Right lobe of liver (tissue), 6 donors: ENCODE measurements at regions not wholly inside any gene's neighbourhood (a gene's known extent, or its start where the extent isn't known, plus 50 kb on each side); places are given as distances from the start of the nearest gene placed in this dataset.

ENCODE experiments used
- ATAC-seq, 4 donors: fragments of 200-7000 bp; cut with Tn5 transposase; one replicate each; pipeline ENCODE4 v1.9.1; 2020; ENCODE audit warnings: mild to moderate bottlenecking in 4 of 4, moderate library complexity in 4 of 4
- DNase-seq, 3 donors: peaks; one replicate each; pipeline ENCODE4 v3.0.0-alpha.2; 2020
- H3K27ac ChIP-seq, 3 donors: fragments of 200-600 bp; one replicate each; pipeline ENCODE4 v1.8.0; 2022
- H3K27me3 ChIP-seq, 2 donors: fragments of 200-600 bp; one replicate each; pipeline ENCODE4 v1.8.0; 2022
- H3K36me3 ChIP-seq, 4 donors: fragments of 200-600 bp; sonication (generic) in 1 of 4; one replicate each; pipeline versions ENCODE4 v1.5.1 to v1.8.0; 2017 to 2022; ENCODE audit warnings: control low read depth in 1 of 4
- H3K4me1 ChIP-seq, 4 donors: fragments of 200-600 bp; sonication (generic) in 1 of 4; one replicate each; pipeline versions ENCODE4 v1.5.1 to v1.8.0; 2017 to 2022; ENCODE audit warnings: control low read depth in 1 of 4
- H3K4me3 ChIP-seq, 3 donors: fragments of 200-600 bp; one replicate each; pipeline ENCODE4 v1.8.0; 2022
- H3K9me3 ChIP-seq, 4 donors: fragments of 200-600 bp; sonication (generic) in 1 of 4; one replicate each; pipeline versions ENCODE4 v1.5.1 to v1.8.0; 2017 to 2022; ENCODE audit warnings: control low read depth in 1 of 4
- POLR2A ChIP-seq: fragments of 450-650 bp; IDR thresholded peaks from one replicate; pipeline ENCODE4 v1.6.1; 2017; ENCODE audit warnings: antibody characterized with exemption, mild to moderate bottlenecking
- WGBS: methylation state at CpG from one replicate; pipeline ENCODE4 v1.1.6; 2018; ENCODE audit warnings: low coverage, low lambda C conversion rate; ENCODE audit not compliant: insufficient coverage; ENCODE audit errors: missing lambda C conversion rate; 5-methylcytosine and 5-hydroxymethylcytosine counted together
- intact Hi-C, 2 donors: fragments of 100-400 bp; cut with DNase I; formaldehyde crosslinking; loops; one replicate each; pipeline versions ENCODE4 v1.11.2 to v1.14.1; 2022
- TF ChIP-seq, protein P1 (sequence below), 4 donors: fragments of 200-600 bp in 3 of 4; fragments of 450-650 bp in 1 of 4; IDR thresholded peaks; one replicate each; pipeline versions ENCODE4 v1.5.1 to v1.8.0; 2016 to 2022; ENCODE audit warnings: antibody characterized with exemption in 4 of 4, mild to moderate bottlenecking in 2 of 4
- donor health status: DM: no; HTN: yes; CAD: no.
- donor health status: DM: no; HTN: no; CAD: no.
- donor health status: DM: no; HTN: no; CAD: no.
- donor health status: DM: no; HTN: yes; CAD: no.
- donor health status: DM: no; HTN: yes; CAD: no.

DNA sequence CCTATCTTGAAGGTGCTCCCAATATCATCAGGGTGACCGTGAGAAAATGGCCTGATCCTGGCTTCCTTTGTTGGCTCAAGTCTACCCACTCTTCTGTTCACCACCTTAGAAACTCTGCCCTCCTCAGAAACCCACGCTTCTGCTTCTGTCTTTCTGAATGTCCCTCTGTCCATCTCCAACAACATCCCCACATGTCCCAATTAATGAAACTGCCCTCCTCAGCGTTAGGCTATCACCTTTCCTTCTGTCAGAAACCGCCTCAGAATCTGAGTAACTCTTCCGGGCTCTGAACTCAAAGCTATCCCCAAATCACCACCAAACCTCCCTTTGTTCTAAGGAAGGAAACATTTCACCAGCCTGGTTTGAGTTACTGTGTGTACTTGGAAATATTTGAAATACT is 315.8 kb upstream of the ZNF32 start:
- ATAC-seq (no peak), DNase-seq (no peak)
- WGBS: 32% methylated on average over 5 of the region's 5 CpGs
- no peak overlapping the region for H3K27ac ChIP-seq
- TF ChIP-seq, protein P1, sequence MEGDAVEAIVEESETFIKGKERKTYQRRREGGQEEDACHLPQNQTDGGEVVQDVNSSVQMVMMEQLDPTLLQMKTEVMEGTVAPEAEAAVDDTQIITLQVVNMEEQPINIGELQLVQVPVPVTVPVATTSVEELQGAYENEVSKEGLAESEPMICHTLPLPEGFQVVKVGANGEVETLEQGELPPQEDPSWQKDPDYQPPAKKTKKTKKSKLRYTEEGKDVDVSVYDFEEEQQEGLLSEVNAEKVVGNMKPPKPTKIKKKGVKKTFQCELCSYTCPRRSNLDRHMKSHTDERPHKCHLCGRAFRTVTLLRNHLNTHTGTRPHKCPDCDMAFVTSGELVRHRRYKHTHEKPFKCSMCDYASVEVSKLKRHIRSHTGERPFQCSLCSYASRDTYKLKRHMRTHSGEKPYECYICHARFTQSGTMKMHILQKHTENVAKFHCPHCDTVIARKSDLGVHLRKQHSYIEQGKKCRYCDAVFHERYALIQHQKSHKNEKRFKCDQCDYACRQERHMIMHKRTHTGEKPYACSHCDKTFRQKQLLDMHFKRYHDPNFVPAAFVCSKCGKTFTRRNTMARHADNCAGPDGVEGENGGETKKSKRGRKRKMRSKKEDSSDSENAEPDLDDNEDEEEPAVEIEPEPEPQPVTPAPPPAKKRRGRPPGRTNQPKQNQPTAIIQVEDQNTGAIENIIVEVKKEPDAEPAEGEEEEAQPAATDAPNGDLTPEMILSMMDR (IDR thresholded peaks at IDR 0.05): no peak
- no peak for TF ChIP-seq POLR2A
- intact Hi-C loops: no loop called here
- H3K4me1 ChIP-seq: no peaks in the 10 kb centered on the region
- H3K9me3 ChIP-seq: no peaks in the 10 kb centered on the region
- H3K27me3 ChIP-seq: no peaks in the 10 kb centered on the region
- H3K4me3 ChIP-seq: no peak overlapping the region
- H3K36me3 ChIP-seq: no peaks in the 10 kb centered on the region

DNA sequence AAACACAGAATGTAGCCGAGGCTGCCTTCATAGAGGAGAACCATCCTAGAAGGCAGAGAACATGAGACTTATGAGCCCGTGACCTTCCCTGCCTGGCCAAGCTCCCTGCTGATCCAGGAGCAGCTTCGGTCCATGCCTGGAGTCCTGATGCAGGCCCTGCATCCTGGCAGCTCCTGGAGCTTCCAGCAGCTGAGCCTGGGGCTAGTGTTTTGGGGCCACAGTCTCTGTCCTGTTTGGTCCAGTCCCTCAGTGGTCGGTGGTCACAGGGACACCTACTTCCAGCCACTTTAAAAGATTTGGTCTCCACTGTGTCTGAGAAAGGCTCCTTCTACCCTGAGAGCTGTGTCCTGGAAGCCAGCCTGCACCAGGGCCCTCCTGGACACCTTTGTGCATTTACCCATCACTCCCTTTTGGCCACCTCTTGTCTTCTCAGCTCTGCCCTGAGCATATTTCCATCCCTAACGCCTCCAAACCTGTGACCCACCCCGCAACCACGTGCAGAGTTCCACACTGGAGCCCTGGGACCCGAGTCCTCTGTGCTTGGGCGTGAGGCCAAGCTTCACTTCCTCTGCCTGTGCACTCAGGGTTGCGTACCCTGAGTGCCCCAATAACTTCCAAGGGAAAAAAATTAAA is 315.2 kb upstream of the ZNF32 start:
- no peaks in the 10 kb centered on the region for H3K36me3 ChIP-seq
- WGBS: 39% methylated on average over 6 of the region's 10 CpGs
- H3K4me1 ChIP-seq: no peaks in the 10 kb centered on the region
- intact Hi-C loops: no loop called here
- no peak overlapping the region for H3K27ac ChIP-seq
- H3K27me3 ChIP-seq: no peaks in the 10 kb centered on the region
- no peak overlapping the region for H3K4me3 ChIP-seq
- ATAC-seq: peak in 1 of 4 donors; percentile 38
- H3K9me3 ChIP-seq: no peaks in the 10 kb centered on the region
- DNase-seq: no peak
- TF ChIP-seq, protein P1 (IDR thresholded peaks at IDR 0.05): no peak
- no peak for TF ChIP-seq POLR2A

DNA sequence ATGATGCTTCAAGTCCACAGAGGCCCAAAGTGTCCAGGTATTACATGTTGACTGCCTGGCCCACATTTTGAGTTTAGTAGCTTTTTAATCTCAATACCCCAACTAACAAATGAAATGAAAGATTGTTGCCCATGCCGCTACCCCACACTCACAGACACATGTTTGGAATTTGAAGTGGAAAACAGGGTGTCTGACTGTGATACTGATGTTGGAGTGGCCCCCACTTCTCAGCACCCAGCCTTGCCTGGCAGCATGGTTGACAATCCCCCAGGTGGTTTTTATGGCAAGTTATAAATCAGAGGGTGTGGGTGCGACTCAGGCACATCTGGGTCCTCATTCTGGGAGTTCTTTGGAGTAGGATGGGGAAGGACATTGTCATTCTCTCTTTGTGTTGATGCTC is 314.7 kb upstream of the ZNF32 start:
- DNase-seq: no peak
- Histone ChIP-seq H3K27ac (no peak overlapping the region), H3K4me1 (no peaks in the 10 kb centered on the region), H3K4me3 (no peak overlapping the region), H3K36me3 (no peaks in the 10 kb centered on the region), H3K9me3 (no peaks in the 10 kb centered on the region), H3K27me3 (no peaks in the 10 kb centered on the region)
- ATAC-seq: no peak
- WGBS: 100% methylated on average over 1 of the region's 2 CpGs
- TF ChIP-seq POLR2A: no peak
- TF ChIP-seq, protein P1 (IDR thresholded peaks at IDR 0.05): no peak
- intact Hi-C loops: no loop called here

DNA sequence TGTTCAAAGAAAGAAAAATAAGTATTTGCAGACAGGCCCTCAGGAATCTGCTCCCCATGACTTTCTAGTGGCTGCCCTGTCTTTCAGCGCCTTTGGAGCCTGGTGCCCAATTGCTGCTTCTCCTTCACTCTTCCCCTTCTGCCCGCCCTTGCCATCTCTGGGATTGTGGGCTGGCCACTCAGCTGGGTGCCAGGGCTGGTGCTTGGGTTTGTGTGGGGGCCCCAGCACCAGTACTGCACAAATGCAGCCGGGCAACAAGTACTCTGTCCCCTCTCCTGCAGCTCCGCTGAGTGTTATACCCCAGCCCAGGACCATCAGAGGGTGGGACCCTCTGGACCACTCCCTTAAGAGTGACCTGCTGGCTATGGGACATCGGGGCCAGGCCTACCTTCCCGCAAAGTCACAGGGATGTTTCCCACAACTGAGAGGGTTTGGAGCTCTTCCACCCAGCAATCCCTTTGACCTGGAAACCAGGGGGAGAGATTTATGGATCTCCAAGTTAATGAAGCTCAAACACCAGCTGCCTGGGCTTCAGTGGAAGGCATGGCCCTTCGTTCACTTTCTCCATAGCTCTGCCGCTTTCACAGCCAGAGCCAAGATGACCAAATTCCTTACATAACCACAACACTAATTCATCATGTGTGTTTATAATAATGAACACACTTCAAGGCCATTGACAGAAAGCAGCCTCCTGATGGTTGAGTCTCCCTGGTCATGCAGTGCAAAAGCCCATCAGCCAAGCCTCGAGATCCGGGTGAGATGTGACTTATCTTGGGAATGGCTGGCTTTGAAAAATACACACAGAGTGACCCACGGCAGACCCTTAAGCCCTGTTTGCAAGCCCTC is 313.9 kb upstream of the ZNF32 start:
- ATAC-seq (peak in 2 of 4 donors; percentile 10 to 39), DNase-seq (no peak)
- H3K36me3 ChIP-seq: no peaks in the 10 kb centered on the region
- no peaks in the 10 kb centered on the region for H3K9me3 ChIP-seq
- no peaks in the 10 kb centered on the region for H3K4me1 ChIP-seq
- no peaks in the 10 kb centered on the region for H3K27me3 ChIP-seq
- WGBS: 74% methylated on average over 9 of the region's 11 CpGs
- H3K27ac ChIP-seq: peak overlapping the region in 2 of 3 donors; percentile 10 to 43
- TF ChIP-seq POLR2A: no peak
- TF ChIP-seq, protein P1 (IDR thresholded peaks at IDR 0.05): no peak
- H3K4me3 ChIP-seq: no peak overlapping the region
- intact Hi-C loops: no loop called here
